ENCODE measurements at regions not wholly inside any gene's neighbourhood (a gene's known extent, or its start where the extent isn't known, plus 50 kb on each side); places are given as distances from the start of the nearest gene placed in this dataset.

DNA sequence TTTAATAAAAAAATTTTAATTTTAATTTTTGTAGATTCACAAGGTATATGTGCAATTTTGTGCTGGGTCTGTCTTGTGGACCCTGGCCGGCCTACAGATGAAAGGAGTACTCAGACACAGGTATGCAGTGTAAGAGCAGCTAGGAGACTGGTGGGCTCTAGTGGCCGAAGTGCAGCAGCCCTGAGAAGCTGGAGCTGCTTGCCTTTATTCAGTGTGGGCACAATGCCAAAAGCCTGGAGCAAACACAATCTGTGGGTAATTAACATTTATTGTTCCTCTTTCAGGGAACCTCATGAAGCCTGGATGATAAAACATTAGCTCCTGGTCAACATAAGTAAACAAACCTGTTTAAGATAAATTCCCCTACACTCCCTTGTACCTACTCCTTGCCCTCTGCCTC, 135.7 kb upstream of the SEL1L start:
- TF ChIP-seq, protein P1, sequence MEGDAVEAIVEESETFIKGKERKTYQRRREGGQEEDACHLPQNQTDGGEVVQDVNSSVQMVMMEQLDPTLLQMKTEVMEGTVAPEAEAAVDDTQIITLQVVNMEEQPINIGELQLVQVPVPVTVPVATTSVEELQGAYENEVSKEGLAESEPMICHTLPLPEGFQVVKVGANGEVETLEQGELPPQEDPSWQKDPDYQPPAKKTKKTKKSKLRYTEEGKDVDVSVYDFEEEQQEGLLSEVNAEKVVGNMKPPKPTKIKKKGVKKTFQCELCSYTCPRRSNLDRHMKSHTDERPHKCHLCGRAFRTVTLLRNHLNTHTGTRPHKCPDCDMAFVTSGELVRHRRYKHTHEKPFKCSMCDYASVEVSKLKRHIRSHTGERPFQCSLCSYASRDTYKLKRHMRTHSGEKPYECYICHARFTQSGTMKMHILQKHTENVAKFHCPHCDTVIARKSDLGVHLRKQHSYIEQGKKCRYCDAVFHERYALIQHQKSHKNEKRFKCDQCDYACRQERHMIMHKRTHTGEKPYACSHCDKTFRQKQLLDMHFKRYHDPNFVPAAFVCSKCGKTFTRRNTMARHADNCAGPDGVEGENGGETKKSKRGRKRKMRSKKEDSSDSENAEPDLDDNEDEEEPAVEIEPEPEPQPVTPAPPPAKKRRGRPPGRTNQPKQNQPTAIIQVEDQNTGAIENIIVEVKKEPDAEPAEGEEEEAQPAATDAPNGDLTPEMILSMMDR (IDR thresholded peaks at IDR 0.05; ENCODE audit: insufficient read depth, low read length, severe bottlenecking): no peak
- H3K36me3 ChIP-seq (ENCODE audit: control insufficient read depth, insufficient read depth, low read length): no peaks in the 10 kb centered on the region
- FAIRE-seq (no peak), DNase-seq (ENCODE audit: low read depth) (no peak)
- no peaks in the 10 kb centered on the region for H3K27me3 ChIP-seq (ENCODE audit: control insufficient read depth, insufficient read depth, low read length)
- H3K4me3 ChIP-seq (ENCODE audit: low read depth, low read length): no peak overlapping the region

DNA sequence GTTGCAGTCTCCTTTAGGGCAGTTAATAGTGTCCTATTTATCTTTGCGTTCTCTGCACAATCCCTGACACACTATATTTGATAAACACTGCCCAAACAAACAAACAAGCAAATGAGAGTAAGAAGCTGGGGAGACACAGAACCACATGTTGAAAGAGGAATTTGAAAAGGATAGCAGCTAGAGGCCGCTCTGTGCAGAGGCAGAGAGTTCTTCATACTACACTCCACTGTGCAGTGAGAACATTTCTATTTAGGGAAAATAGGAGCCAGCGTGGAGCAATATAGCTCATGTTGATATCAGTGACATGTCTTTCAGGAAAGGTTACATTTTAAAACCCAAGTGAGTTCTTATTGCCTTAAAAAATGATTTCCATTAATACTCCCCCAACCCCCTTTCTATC, 140.3 kb upstream of the SEL1L start:
- Histone ChIP-seq H3K4me3 (ENCODE audit: low read depth, low read length) (no peak overlapping the region), H3K36me3 (ENCODE audit: control insufficient read depth, insufficient read depth, low read length) (no peaks in the 10 kb centered on the region), H3K27me3 (ENCODE audit: control insufficient read depth, insufficient read depth, low read length) (no peaks in the 10 kb centered on the region)
- DNase-seq (ENCODE audit: low read depth) (no peak), FAIRE-seq (no peak)
- TF ChIP-seq, protein P1 (IDR thresholded peaks at IDR 0.05; ENCODE audit: insufficient read depth, low read length, severe bottlenecking): no peak

DNA sequence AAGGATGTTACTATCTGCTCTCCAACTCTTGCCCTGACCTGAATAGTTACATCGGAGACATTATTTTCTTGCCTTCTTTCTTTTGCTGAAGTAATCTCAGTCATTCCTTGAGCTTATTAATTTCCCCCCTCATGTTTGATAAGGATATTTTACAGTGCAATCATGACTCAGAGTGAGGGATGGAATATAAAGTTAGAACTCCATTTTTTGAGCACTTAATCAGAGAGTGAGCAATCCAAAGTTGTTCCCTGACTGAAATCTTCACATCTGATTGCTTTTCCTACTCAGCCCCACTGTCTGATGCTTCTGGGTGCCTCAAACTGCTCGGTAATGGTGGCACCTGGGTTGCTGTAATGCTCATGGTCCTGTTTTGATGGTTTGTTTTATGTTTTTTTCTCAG, 142.7 kb upstream of the SEL1L start:
- TF ChIP-seq, protein P1 (IDR thresholded peaks at IDR 0.05; ENCODE audit: insufficient read depth, low read length, severe bottlenecking): no peak
- H3K27me3 ChIP-seq (ENCODE audit: control insufficient read depth, insufficient read depth, low read length): no peaks in the 10 kb centered on the region
- DNase-seq (ENCODE audit: low read depth): no peak
- FAIRE-seq: no peak
- no peaks in the 10 kb centered on the region for H3K36me3 ChIP-seq (ENCODE audit: control insufficient read depth, insufficient read depth, low read length)
- H3K4me3 ChIP-seq (ENCODE audit: low read depth, low read length): no peak overlapping the region

DNA sequence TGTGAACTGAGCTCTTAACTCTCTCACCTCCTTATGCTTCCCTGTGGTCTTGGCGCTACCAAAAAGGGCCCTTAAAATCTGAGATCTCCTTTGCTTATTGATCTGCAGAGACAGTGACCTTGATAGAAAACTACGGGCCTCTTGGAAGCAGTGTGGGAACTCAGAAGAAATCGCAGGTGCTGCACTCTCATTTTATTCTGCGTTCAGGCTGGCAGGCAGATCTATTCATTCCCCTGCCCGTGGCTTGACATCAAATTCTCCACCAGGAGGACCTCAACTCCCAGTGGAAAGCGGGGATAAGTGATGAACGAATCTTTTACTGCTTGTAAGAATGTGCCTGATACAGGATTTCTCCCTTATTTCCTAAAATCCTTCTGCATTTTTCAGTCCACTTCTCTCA, 143.2 kb upstream of the SEL1L start:
- Histone ChIP-seq H3K36me3 (ENCODE audit: control insufficient read depth, insufficient read depth, low read length) (no peaks in the 10 kb centered on the region), H3K4me3 (ENCODE audit: low read depth, low read length) (no peak overlapping the region), H3K27me3 (ENCODE audit: control insufficient read depth, insufficient read depth, low read length) (no peaks in the 10 kb centered on the region)
- TF ChIP-seq, protein P1 (IDR thresholded peaks at IDR 0.05; ENCODE audit: insufficient read depth, low read length, severe bottlenecking): no peak
- DNase-seq (ENCODE audit: low read depth) (no peak), FAIRE-seq (no peak)

DNA sequence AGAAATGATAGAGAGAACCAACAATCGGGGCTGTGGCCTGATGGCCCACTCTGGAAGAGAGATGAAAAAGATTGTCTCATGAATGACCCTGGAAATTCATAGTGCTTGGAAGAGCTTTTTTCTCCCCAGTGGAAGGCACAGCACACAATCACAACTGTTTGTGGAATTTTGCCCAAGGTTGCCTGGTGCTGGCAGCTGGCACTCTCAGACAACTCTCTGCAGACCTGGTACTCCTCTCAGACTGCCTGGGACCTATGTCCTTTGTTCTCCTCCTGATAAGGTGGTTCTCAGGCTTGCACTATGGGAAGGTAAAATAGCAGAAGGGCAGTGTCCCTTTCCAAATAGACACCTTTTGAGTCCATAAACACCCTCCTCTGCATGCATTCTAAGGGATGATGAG, 144.1 kb upstream of the SEL1L start:
- TF ChIP-seq, protein P1 (IDR thresholded peaks at IDR 0.05; ENCODE audit: insufficient read depth, low read length, severe bottlenecking): no peak
- Histone ChIP-seq H3K27me3 (ENCODE audit: control insufficient read depth, insufficient read depth, low read length) (no peaks in the 10 kb centered on the region), H3K4me3 (ENCODE audit: low read depth, low read length) (no peak overlapping the region), H3K36me3 (ENCODE audit: control insufficient read depth, insufficient read depth, low read length) (no peaks in the 10 kb centered on the region)
- DNase-seq (ENCODE audit: low read depth) (no peak), FAIRE-seq (peak; percentile 40)

DNA sequence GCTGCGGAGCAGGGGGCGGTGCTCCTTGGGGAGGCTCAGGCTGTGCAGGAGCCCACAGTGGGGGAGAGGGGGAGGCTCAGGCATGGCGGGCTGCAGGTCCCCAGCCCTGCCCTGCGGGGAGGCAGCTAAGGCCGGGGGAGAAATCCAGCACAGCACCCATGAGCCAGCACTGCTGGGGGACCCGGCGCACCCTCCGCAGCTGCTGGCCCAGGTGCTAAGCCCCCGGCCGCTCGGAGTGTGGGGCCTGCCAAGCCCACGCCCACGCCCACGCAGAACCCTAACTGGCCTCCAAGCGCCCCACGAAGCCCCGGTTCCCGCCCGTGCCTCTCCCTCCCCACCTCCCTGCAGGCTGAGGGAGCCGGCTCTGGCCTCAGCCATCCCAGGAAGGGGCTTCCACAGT, 145.6 kb upstream of the SEL1L start:
- FAIRE-seq: no peak
- no peaks in the 10 kb centered on the region for H3K27me3 ChIP-seq (ENCODE audit: control insufficient read depth, insufficient read depth, low read length)
- no peak overlapping the region for H3K4me3 ChIP-seq (ENCODE audit: low read depth, low read length)
- DNase-seq (ENCODE audit: low read depth): no peak
- TF ChIP-seq, protein P1 (IDR thresholded peaks at IDR 0.05; ENCODE audit: insufficient read depth, low read length, severe bottlenecking): no peak
- H3K36me3 ChIP-seq (ENCODE audit: control insufficient read depth, insufficient read depth, low read length): no peaks in the 10 kb centered on the region
